Cardiac septum (tissue), 1 donor: ENCODE measurements at regions not wholly inside any gene's neighbourhood (a gene's known extent, or its start where the extent isn't known, plus 50 kb on each side); places are given as distances from the start of the nearest gene placed in this dataset.
"Not testable (repeated sequence)": the region's sequence is repeated elsewhere in the genome, so short reads cannot be mapped to it uniquely, and the experiment has no call there.

Experiments
- DNase-seq: peaks from one replicate; pipeline ENCODE4 v3.0.0-alpha.2; 2020; ENCODE audit warnings: low spot score
- intact Hi-C: fragments of 100-400 bp; cut with DNase I; formaldehyde crosslinking; loops from one replicate; pipeline ENCODE4 v1.14.0; 2022
- donor health status: DM: no; HTN: no; CAD: no.

- intact Hi-C loops: no loop called here
Measured at GRCh38 chr3:87756616-87757015, 302.2 kb downstream of the CGGBP1 start.

GRCh38 chr3:87755852-87756251 lies 303.0 kb downstream of the CGGBP1 start:
- DNase-seq: no peak
- intact Hi-C loops: no loop called here

More at GRCh38 chr3:87756616-87757015, 302.2 kb downstream of the CGGBP1 start:
- no peak for DNase-seq

- intact Hi-C loops: no loop called here
Measured at GRCh38 chr3:87742250-87742649, 316.6 kb downstream of the CGGBP1 start.

GRCh38 chr3:87740894-87741293 lies 317.9 kb downstream of the CGGBP1 start:
- intact Hi-C loops, DNase-seq: not testable (repeated sequence)

More at GRCh38 chr3:87742250-87742649, 316.6 kb downstream of the CGGBP1 start:
- DNase-seq: no peak

- intact Hi-C loops: loop anchor here (10.0 kb wide), 1 partner anchor 63 kb away; no protein-coding TSS in a partner anchor
Measured at GRCh38 chr3:87737817-87738216, 321.0 kb downstream of the CGGBP1 start.

GRCh38 chr3:87733671-87734367 lies 325.0 kb downstream of the CGGBP1 start:
- intact Hi-C loops: loop anchor here (10.0 kb wide), 1 partner anchor 59 kb away; no protein-coding TSS in a partner anchor
- no peak for DNase-seq

More at GRCh38 chr3:87737817-87738216, 321.0 kb downstream of the CGGBP1 start:
- not testable (repeated sequence) for DNase-seq

- intact Hi-C loops: loop anchor here (10.0 kb wide), 1 partner anchor 57 kb away; no protein-coding TSS in a partner anchor
- no peak for DNase-seq
Measured at GRCh38 chr3:87732294-87732693, 326.5 kb downstream of the CGGBP1 start.

- intact Hi-C loops: no loop called here
- DNase-seq: no peak
Measured at GRCh38 chr3:87727783-87728182, 331.0 kb downstream of the CGGBP1 start.

GRCh38 chr3:87719060-87719459 lies 339.7 kb downstream of the CGGBP1 start:
- intact Hi-C loops: no loop called here

GRCh38 chr3:87710511-87710910 lies 348.3 kb downstream of the CGGBP1 start:
- intact Hi-C loops: no loop called here
- no peak for DNase-seq

More at GRCh38 chr3:87719060-87719459, 339.7 kb downstream of the CGGBP1 start:
- DNase-seq: no peak

- no peak for DNase-seq
- intact Hi-C loops: no loop called here
Measured at GRCh38 chr3:87710028-87710427, 348.8 kb downstream of the CGGBP1 start.

GRCh38 chr3:87706176-87706575 lies 352.6 kb downstream of the CGGBP1 start:
- intact Hi-C loops: no loop called here
- DNase-seq: no peak

GRCh38 chr3:87702600-87702999 lies 356.2 kb downstream of the CGGBP1 start:
- no peak for DNase-seq
- intact Hi-C loops: no loop called here

- intact Hi-C loops: no loop called here
- DNase-seq: no peak
Measured at GRCh38 chr3:87696124-87697013, 362.4 kb downstream of the CGGBP1 start.

- no peak for DNase-seq
- intact Hi-C loops: no loop called here
Measured at GRCh38 chr3:87694678-87695077, 364.1 kb downstream of the CGGBP1 start.

GRCh38 chr3:87691109-87691508 lies 367.7 kb downstream of the CGGBP1 start:
- no peak for DNase-seq
- intact Hi-C loops: no loop called here

GRCh38 chr3:87678984-87679660 lies 379.7 kb downstream of the CGGBP1 start:
- intact Hi-C loops: loop anchor here (10.0 kb wide), 1 partner anchor 56 kb away; no protein-coding TSS in a partner anchor
- not testable (repeated sequence) for DNase-seq

- intact Hi-C loops: loop anchor here (10.0 kb wide), 1 partner anchor 60 kb away; no protein-coding TSS in a partner anchor
- no peak for DNase-seq
Measured at GRCh38 chr3:87674397-87675161, 384.2 kb downstream of the CGGBP1 start.

- intact Hi-C loops: loop anchor here (10.0 kb wide), 1 partner anchor 62 kb away; no protein-coding TSS in a partner anchor
- no peak for DNase-seq
Measured at GRCh38 chr3:87673132-87673531, 385.7 kb downstream of the CGGBP1 start.
